H1 (cell line): ENCODE measurements at regions not wholly inside any gene's neighbourhood (a gene's known extent, or its start where the extent isn't known, plus 50 kb on each side); places are given as distances from the start of the nearest gene placed in this dataset.

Experiments
- CTCF ChIA-PET: fragments of 300-600 bp; sonication (Branson Sonifier 250); formaldehyde crosslinking; loops from one replicate; lab custom pipeline; 2021; ENCODE audit not compliant: partially characterized antibody; lab: Charles Lee
- POLR2A ChIA-PET: fragments of 300-600 bp; sonication (Branson Sonifier 250); formaldehyde crosslinking; loops from one replicate; lab custom pipeline; 2021; ENCODE audit warnings: inconsistent platforms; ENCODE audit not compliant: partially characterized antibody; lab: Charles Lee
- DNase-seq, 2 experiments: peaks; one replicate each; pipeline versions ENCODE4 v3.0.0 to v3.0.0-alpha.2; 2010 to 2022; ENCODE audit warnings: low spot score in 2 of 2, low read depth in 1 of 2, mixed read lengths in 1 of 2
- FAIRE-seq: peaks from 2 replicates; lab custom pipeline; 2011; peaks lifted over from hg19 to GRCh38; lab: Jason Lieb, UNC
- H2AFZ ChIP-seq: 2 replicates; pipeline ENCODE4 v1.8.1; 2012; ENCODE audit warnings: low read length, inconsistent platforms
- H2AK5ac ChIP-seq: 2 replicates; pipeline ENCODE4 v1.6.1; 2013; ENCODE audit warnings: low read depth, low read length
- H2BK120ac ChIP-seq: replicated peaks from 2 replicates; pipeline ENCODE3; 2013; ENCODE audit warnings: low read depth, low read length, inconsistent platforms
- H2BK12ac ChIP-seq: 2 replicates; pipeline ENCODE4 v1.6.1; 2013; ENCODE audit warnings: low read depth, low read length
- H2BK15ac ChIP-seq: 2 replicates; pipeline ENCODE4 v1.6.1; 2013; ENCODE audit warnings: low read length
- H2BK20ac ChIP-seq: 2 replicates; pipeline ENCODE4 v1.6.1; 2013; ENCODE audit warnings: low read length
- H2BK5ac ChIP-seq: 2 replicates; pipeline ENCODE4 v1.6.1; 2013; ENCODE audit warnings: low read depth, low read length
- H3K14ac ChIP-seq: 2 replicates; pipeline ENCODE4 v1.6.1; 2013; ENCODE audit warnings: inconsistent platforms; ENCODE audit not compliant: insufficient read length
- H3K18ac ChIP-seq: 2 replicates; pipeline ENCODE4 v1.6.1; 2013; ENCODE audit warnings: low read length; ENCODE audit errors: extremely low read depth
- H3K23ac ChIP-seq: 2 replicates; pipeline ENCODE4 v1.6.1; 2013; ENCODE audit warnings: inconsistent platforms; ENCODE audit not compliant: insufficient read length
- H3K23me2 ChIP-seq: 2 replicates; pipeline ENCODE4 v1.6.1; 2013; ENCODE audit warnings: low read depth, low read length
- H3K27ac ChIP-seq: 2 replicates; pipeline ENCODE4 v1.6.1; 2011; ENCODE audit warnings: low read depth, low read length, inconsistent platforms
- H3K27me3 ChIP-seq, 4 experiments: replicated peaks in 1 of 4; 1 replicate in 1 of 4; 2 replicates in 3 of 4; pipeline versions ENCODE4 v1.6.1 to v1.8.1; 2011 to 2013; ENCODE audit warnings: low read length in 3 of 4, mild to moderate bottlenecking in 3 of 4, inconsistent platforms in 2 of 4, mixed read lengths in 2 of 4, moderate library complexity in 1 of 4; ENCODE audit not compliant: control insufficient read depth in 3 of 4, insufficient read depth in 3 of 4; ENCODE audit errors: extremely low read depth in 1 of 4
- H3K36me3 ChIP-seq, 4 experiments: 2 replicates each; pipeline versions ENCODE4 v1.6.1 to v1.8.1; 2011 to 2013; ENCODE audit warnings: mild to moderate bottlenecking in 4 of 4, low read length in 3 of 4, moderate library complexity in 2 of 4, control low read depth in 1 of 4, inconsistent platforms in 1 of 4; ENCODE audit not compliant: insufficient read depth in 4 of 4, control insufficient read depth in 2 of 4
- H3K4ac ChIP-seq: replicated peaks from 2 replicates; pipeline ENCODE3; 2013; ENCODE audit warnings: low read length, low read depth, mixed read lengths, inconsistent platforms; ENCODE audit not compliant: insufficient read length
- H3K4me1 ChIP-seq, 4 experiments: replicated peaks in 1 of 4; 1 replicate in 1 of 4; 2 replicates in 3 of 4; pipeline versions ENCODE4 v1.6.1 to v1.8.1; 2011 to 2013; ENCODE audit warnings: low read length in 3 of 4, inconsistent platforms in 2 of 4, mixed read lengths in 1 of 4; ENCODE audit not compliant: insufficient read depth in 4 of 4, control insufficient read depth in 3 of 4
- H3K4me2 ChIP-seq, 2 experiments: 2 replicates each; pipeline versions ENCODE4 v1.6.1 to v1.8.1; 2011 to 2013; ENCODE audit warnings: low read depth in 2 of 2, low read length in 2 of 2, control low read depth in 1 of 2, inconsistent platforms in 1 of 2, mild to moderate bottlenecking in 1 of 2; ENCODE audit not compliant: insufficient read depth in 1 of 2
- H3K4me3 ChIP-seq, 4 experiments: fragments of 200-600, 300-600 bp in 1 of 4; sonication (generic), shearing (Covaris generic), sonication (Bioruptor Twin) in 1 of 4; 2 replicates each; pipeline versions ENCODE4 v1.5.1 to v1.8.1; 2011 to 2016; ENCODE audit warnings: low read length in 4 of 4, low read depth in 3 of 4, control low read depth in 2 of 4, inconsistent platforms in 2 of 4, mild to moderate bottlenecking in 2 of 4, mixed read lengths in 1 of 4, moderate library complexity in 1 of 4; ENCODE audit not compliant: insufficient read depth in 2 of 4; ENCODE audit errors: extremely low read depth in 1 of 4
- H3K56ac ChIP-seq: replicated peaks from 2 replicates; pipeline ENCODE3; 2013; ENCODE audit warnings: low read depth, mild to moderate bottlenecking, mixed read lengths, low read length, inconsistent platforms; ENCODE audit not compliant: insufficient read length
- H3K79me1 ChIP-seq: 2 replicates; pipeline ENCODE4 v1.6.1; 2013; ENCODE audit warnings: low read depth, low read length, control low read depth
- H3K79me2 ChIP-seq, 2 experiments: 2 replicates each; pipeline versions ENCODE4 v1.6.1 to v1.8.1; 2012 to 2013; ENCODE audit warnings: low read length in 2 of 2, mild to moderate bottlenecking in 2 of 2, inconsistent platforms in 1 of 2; ENCODE audit not compliant: insufficient read depth in 2 of 2, control insufficient read depth in 1 of 2
- H3K9ac ChIP-seq, 4 experiments: replicated peaks in 1 of 4; 1 replicate in 1 of 4; 2 replicates in 3 of 4; pipeline versions ENCODE4 v1.6.1 to v1.8.1; 2011 to 2013; ENCODE audit warnings: low read depth in 3 of 4, low read length in 3 of 4, control low read depth in 2 of 4, mild to moderate bottlenecking in 2 of 4, moderate library complexity in 2 of 4, inconsistent platforms in 1 of 4; ENCODE audit errors: extremely low read depth in 1 of 4
- H3K9me3 ChIP-seq, 2 experiments: 2 replicates each; pipeline versions ENCODE4 v1.6.1 to v1.8.1; 2012 to 2013; ENCODE audit warnings: mild to moderate bottlenecking in 2 of 2, moderate library complexity in 2 of 2, control low read depth in 1 of 2, inconsistent platforms in 1 of 2, low read depth in 1 of 2, low read length in 1 of 2, mixed read lengths in 1 of 2; ENCODE audit not compliant: insufficient read depth in 2 of 2
- H4K20me1 ChIP-seq, 2 experiments: replicated peaks in 1 of 2; 2 replicates each; pipeline versions ENCODE3 to v1.8.1; 2011 to 2013; ENCODE audit warnings: inconsistent platforms in 2 of 2, low read length in 2 of 2, mild to moderate bottlenecking in 1 of 2; ENCODE audit not compliant: insufficient read depth in 2 of 2, control insufficient read depth in 1 of 2
- H4K5ac ChIP-seq: 2 replicates; pipeline ENCODE4 v1.6.1; 2013; ENCODE audit warnings: low read length, low read depth, mixed read lengths, inconsistent platforms; ENCODE audit not compliant: insufficient read length
- H4K8ac ChIP-seq: 2 replicates; pipeline ENCODE4 v1.8.0; 2013; ENCODE audit warnings: mild to moderate bottlenecking, moderate library complexity, low read length, inconsistent platforms; ENCODE audit not compliant: insufficient read depth; ENCODE audit errors: extremely low read depth
- H4K91ac ChIP-seq: replicated peaks from 2 replicates; pipeline ENCODE3; 2013; ENCODE audit warnings: low read length, mixed read lengths, inconsistent platforms; ENCODE audit not compliant: insufficient read length
- E2F6 ChIP-seq: IDR thresholded peaks from 2 replicates; pipeline ENCODE4 v1.6.1; 2012; ENCODE audit warnings: inconsistent platforms
- JUN ChIP-seq: IDR thresholded peaks from 2 replicates; pipeline ENCODE4 v1.6.1; 2011; ENCODE audit warnings: low read depth, mild to moderate bottlenecking, improper control_type of control experiment, low read length
- SIX5 ChIP-seq: IDR thresholded peaks from 2 replicates; pipeline ENCODE4 v1.6.1; 2011; ENCODE audit warnings: mild to moderate bottlenecking, low read depth, low read length
- WGBS, 2 experiments: shearing (Covaris generic) in 1 of 2; methylation state at CpG; one replicate each; pipeline versions ENCODE4 v1.1.6 to v1.1.7; 2013 to 2015; ENCODE audit warnings: low lambda C conversion rate in 2 of 2, mixed read lengths in 2 of 2, inconsistent platforms in 1 of 2, low coverage in 1 of 2, missing lambda C conversion rate in 1 of 2; ENCODE audit not compliant: insufficient replicate concordance in 2 of 2, insufficient coverage in 1 of 2, insufficient read length in 1 of 2; ENCODE audit errors: extremely low coverage in 1 of 2, missing lambda C conversion rate in 1 of 2; 5-methylcytosine and 5-hydroxymethylcytosine counted together

- H3K23ac ChIP-seq: no peak overlapping the region
- H3K4ac ChIP-seq: no peak overlapping the region
- no peak overlapping the region for H3K18ac ChIP-seq
- no peaks in the 10 kb centered on the region for H4K20me1 ChIP-seq
- CTCF ChIA-PET: no interaction called here
- no peak overlapping the region for H4K91ac ChIP-seq
- no peak overlapping the region for H3K4me2 ChIP-seq
- no peak for FAIRE-seq
- H2BK20ac ChIP-seq: no peak overlapping the region
- POLR2A ChIA-PET: no interaction called here
- H3K27me3 ChIP-seq: no peaks in the 10 kb centered on the region
- no peak overlapping the region for H3K14ac ChIP-seq
- no peak overlapping the region for H3K27ac ChIP-seq
- H2BK5ac ChIP-seq: no peak overlapping the region
- H3K56ac ChIP-seq: no peak overlapping the region
- H3K79me1 ChIP-seq: no peaks in the 10 kb centered on the region
- DNase-seq: no peak
- no peak overlapping the region for H2BK120ac ChIP-seq
- H3K23me2 ChIP-seq: no peaks in the 10 kb centered on the region
- H3K9ac ChIP-seq: no peak overlapping the region
- H4K8ac ChIP-seq: no peak overlapping the region
- no peak overlapping the region for H2AFZ ChIP-seq
- no peak overlapping the region for H3K4me3 ChIP-seq
- no peaks in the 10 kb centered on the region for H3K4me1 ChIP-seq
- H2BK15ac ChIP-seq: no peak overlapping the region
- no peak overlapping the region for H2BK12ac ChIP-seq
- H3K79me2 ChIP-seq: no peaks in the 10 kb centered on the region
- no peak overlapping the region for H2AK5ac ChIP-seq
- no peaks in the 10 kb centered on the region for H3K9me3 ChIP-seq
- no peaks in the 10 kb centered on the region for H3K36me3 ChIP-seq
- no peak overlapping the region for H4K5ac ChIP-seq
- WGBS, 2 experiments: 90% methylated on average over 2 of the region's 2 CpGs; no CpG with 5 or more reads in 1 of the 2 experiments
- TF ChIP-seq E2F6 (no peak), SIX5 (no peak), JUN (no peak)
Observed at GRCh38 chr1:208506812-208507211, 262.6 kb upstream of the PLXNA2 start.
